Right cardiac atrium (tissue), 5 donors: ENCODE measurements at regions not wholly inside any gene's neighbourhood (a gene's known extent, or its start where the extent isn't known, plus 50 kb on each side); places are given as distances from the start of the nearest gene placed in this dataset.

Experiments used
- ATAC-seq, 2 donors: fragments of 200-7000 bp; cut with Tn5 transposase; one replicate each; pipeline versions ENCODE4 v1.8.0 to v1.9.1; 2020; ENCODE audit warnings: moderate library complexity in 2 of 2, mild to moderate bottlenecking in 1 of 2
- DNase-seq, 3 donors: peaks; one replicate each; pipeline ENCODE4 v3.0.0-alpha.2; 2020
- H3K27ac ChIP-seq: one replicate; pipeline ENCODE4 v1.5.1; 2013; ENCODE audit warnings: mild to moderate bottlenecking, low read length, control low read depth, moderate library complexity
- H3K27me3 ChIP-seq: one replicate; pipeline ENCODE4 v1.6.1; 2013; ENCODE audit not compliant: control insufficient read depth, insufficient read depth
- H3K4me1 ChIP-seq: one replicate; pipeline ENCODE4 v1.6.1; 2013; ENCODE audit warnings: low read length; ENCODE audit not compliant: control insufficient read depth, insufficient read depth
- H3K4me3 ChIP-seq: one replicate; pipeline ENCODE4 v1.5.1; 2013; ENCODE audit warnings: low read length, control low read depth
- H3K9me3 ChIP-seq: one replicate; pipeline ENCODE4 v1.6.1; 2013; ENCODE audit warnings: low read length; ENCODE audit not compliant: control insufficient read depth
- WGBS: extraction: QIAGEN DNeasy Blood & Tissue Kit; methylation state at CpG from one replicate; pipeline ENCODE4 v1.1.7; 2013; 5-methylcytosine and 5-hydroxymethylcytosine counted together
- intact Hi-C, 4 donors: fragments of 100-400 bp; cut with DNase I; formaldehyde crosslinking; loops; one replicate each; pipeline versions ENCODE4 v1.11.0 to v1.14.0; 2022 to 2023
- donor health status: healthy with polysubstance abuse.
- donor health status: DM: no; HTN: yes; CAD: no.
- donor health status: DM: no; HTN: no; CAD: no.
- donor health status: DM: no; HTN: yes; CAD: no; lungs with severe emphysema.
- donor health status: DM: yes; HTN: yes; CAD: no.

- no peak overlapping the region for H3K27ac ChIP-seq
- ATAC-seq = no peak
Measured at GRCh38 chr13:52949044-52949443, 79.6 kb upstream of the OLFM4 start.

GRCh38 chr13:52947921-52948373 lies 80.7 kb upstream of the OLFM4 start:
- Histone ChIP-seq H3K27ac (no peak overlapping the region), H3K4me3 (no peak overlapping the region), H3K4me1 (no peaks in the 10 kb centered on the region), H3K27me3 (no peaks in the 10 kb centered on the region), H3K9me3 (no peaks in the 10 kb centered on the region)
- intact Hi-C loops = no loop called here
- peak; percentile 22 to 61 (median 60) for DNase-seq
- 48% methylated on average over 4 of the region's 4 CpGs for WGBS
- ATAC-seq = peak; percentile 14 to 29

More at GRCh38 chr13:52949044-52949443, 79.6 kb upstream of the OLFM4 start:
- Histone ChIP-seq H3K4me3 (no peak overlapping the region), H3K27me3 (no peaks in the 10 kb centered on the region), H3K9me3 (no peaks in the 10 kb centered on the region), H3K4me1 (no peaks in the 10 kb centered on the region)
- no peak for DNase-seq
- WGBS = 78% methylated on average over 1 of the region's 1 CpG
- intact Hi-C loops = no loop called here

DNA sequence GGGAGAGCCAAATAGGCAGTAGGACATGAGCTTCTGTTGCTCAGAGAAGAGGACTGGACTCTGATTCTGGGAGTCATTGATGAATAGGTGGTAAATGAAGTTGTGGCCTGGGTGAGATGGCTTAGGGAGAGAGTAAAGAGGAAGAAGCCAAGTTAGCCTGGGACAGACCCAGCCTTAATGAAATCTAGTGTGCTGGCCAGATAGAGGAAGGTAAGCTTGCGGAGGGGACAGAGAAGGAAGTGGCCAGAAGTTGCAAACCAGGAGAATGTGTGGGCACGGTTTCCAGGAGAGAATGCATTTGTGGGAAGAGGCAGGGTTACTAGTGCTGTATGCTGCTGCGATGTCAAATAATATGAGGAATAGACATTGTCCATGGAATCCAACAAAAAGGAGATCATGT lies 83.3 kb upstream of the OLFM4 start:
- Histone ChIP-seq H3K4me1 (no peaks in the 10 kb centered on the region), H3K4me3 (no peak overlapping the region), H3K27ac (no peak overlapping the region), H3K9me3 (no peaks in the 10 kb centered on the region), H3K27me3 (no peaks in the 10 kb centered on the region)
- ATAC-seq (peak in 1 of 2 donors; percentile 41), DNase-seq (no peak)
- intact Hi-C loops = no loop called here
- 48% methylated on average over 3 of the region's 3 CpGs for WGBS

- intact Hi-C loops = no loop called here
- DNase-seq = no peak
- no peak for ATAC-seq
- no peak overlapping the region for H3K27ac ChIP-seq
- no peaks in the 10 kb centered on the region for H3K9me3 ChIP-seq
- no peaks in the 10 kb centered on the region for H3K4me1 ChIP-seq
- no peaks in the 10 kb centered on the region for H3K27me3 ChIP-seq
- H3K4me3 ChIP-seq = no peak overlapping the region
Measured at GRCh38 chr13:52944697-52945096, 83.9 kb upstream of the OLFM4 start.

GRCh38 chr13:52938065-52938464 lies 89.6 kb upstream of the PCDH8 start:
- intact Hi-C loops = no loop called here
- no peak for ATAC-seq
- no peak overlapping the region for H3K27ac ChIP-seq
- H3K27me3 ChIP-seq = no peaks in the 10 kb centered on the region
- DNase-seq = no peak
- WGBS = 66% methylated on average over 3 of the region's 3 CpGs
- H3K4me3 ChIP-seq = no peak overlapping the region
- no peaks in the 10 kb centered on the region for H3K9me3 ChIP-seq
- H3K4me1 ChIP-seq = no peaks in the 10 kb centered on the region

- Histone ChIP-seq H3K27me3 (no peaks in the 10 kb centered on the region), H3K4me1 (no peaks in the 10 kb centered on the region), H3K27ac (no peak overlapping the region), H3K4me3 (no peak overlapping the region), H3K9me3 (no peaks in the 10 kb centered on the region)
- no peak for ATAC-seq
- intact Hi-C loops = no loop called here
- no peak for DNase-seq
- 68% methylated on average over 2 of the region's 2 CpGs for WGBS
Measured at GRCh38 chr13:52936806-52937205, 88.4 kb upstream of the PCDH8 start.

DNA sequence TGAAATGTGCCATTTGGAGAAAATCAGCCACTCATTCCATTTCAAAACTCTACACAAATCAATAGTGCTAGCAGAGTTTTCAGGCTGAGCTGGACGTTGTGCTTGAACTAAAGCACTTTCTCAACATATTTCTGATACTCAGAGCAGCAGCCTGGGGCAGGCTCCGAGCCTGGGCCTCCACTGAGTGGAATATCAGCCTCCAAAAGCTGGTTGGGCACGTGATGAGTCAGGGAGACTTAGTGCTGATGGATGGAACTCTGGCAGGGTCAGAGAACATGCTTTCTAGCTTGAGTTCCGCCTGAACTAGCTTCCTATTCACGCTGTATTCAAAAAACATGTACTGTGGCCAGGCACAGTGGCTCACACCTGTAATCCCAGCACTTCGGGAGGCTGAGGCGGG lies 85.8 kb upstream of the PCDH8 start:
- ATAC-seq (no peak), DNase-seq (no peak)
- H3K27me3 ChIP-seq = no peaks in the 10 kb centered on the region
- intact Hi-C loops = no loop called here
- H3K27ac ChIP-seq = no peak overlapping the region
- H3K9me3 ChIP-seq = no peaks in the 10 kb centered on the region
- no peak overlapping the region for H3K4me3 ChIP-seq
- 62% methylated on average over 7 of the region's 7 CpGs for WGBS
- H3K4me1 ChIP-seq = no peaks in the 10 kb centered on the region

- Histone ChIP-seq H3K27me3 (no peaks in the 10 kb centered on the region), H3K27ac (no peak overlapping the region), H3K4me1 (no peaks in the 10 kb centered on the region), H3K9me3 (no peaks in the 10 kb centered on the region), H3K4me3 (no peak overlapping the region)
- ATAC-seq (no peak), DNase-seq (no peak)
- intact Hi-C loops = no loop called here
- WGBS = 85% methylated on average over 25 of the region's 25 CpGs
Measured at GRCh38 chr13:52933547-52934210, 85.2 kb upstream of the PCDH8 start.

DNA sequence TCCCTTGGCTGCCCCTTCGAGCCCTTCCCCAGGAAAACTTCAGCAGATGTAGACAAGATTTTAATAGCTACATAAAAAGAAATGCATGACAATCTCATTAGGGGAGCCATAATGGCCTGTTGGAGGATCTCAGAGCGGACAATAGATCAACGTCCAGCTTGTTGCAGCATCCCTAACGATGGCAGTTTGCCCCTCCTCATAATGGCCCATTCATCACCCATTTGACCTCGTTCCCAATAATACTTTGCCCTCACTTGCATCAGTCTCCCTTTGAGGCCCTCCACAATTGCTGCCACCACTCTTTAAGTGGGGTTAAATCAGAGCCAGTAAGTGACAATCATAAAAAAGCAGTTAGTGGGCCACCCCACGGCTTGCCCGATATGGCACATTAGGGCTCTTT lies 84.7 kb upstream of the PCDH8 start:
- intact Hi-C loops = no loop called here
- H3K27ac ChIP-seq = no peak overlapping the region
- DNase-seq = no peak
- H3K4me1 ChIP-seq = no peaks in the 10 kb centered on the region
- no peak overlapping the region for H3K4me3 ChIP-seq
- H3K27me3 ChIP-seq = no peaks in the 10 kb centered on the region
- ATAC-seq = no peak
- 83% methylated on average over 7 of the region's 7 CpGs for WGBS
- H3K9me3 ChIP-seq = no peaks in the 10 kb centered on the region

DNA sequence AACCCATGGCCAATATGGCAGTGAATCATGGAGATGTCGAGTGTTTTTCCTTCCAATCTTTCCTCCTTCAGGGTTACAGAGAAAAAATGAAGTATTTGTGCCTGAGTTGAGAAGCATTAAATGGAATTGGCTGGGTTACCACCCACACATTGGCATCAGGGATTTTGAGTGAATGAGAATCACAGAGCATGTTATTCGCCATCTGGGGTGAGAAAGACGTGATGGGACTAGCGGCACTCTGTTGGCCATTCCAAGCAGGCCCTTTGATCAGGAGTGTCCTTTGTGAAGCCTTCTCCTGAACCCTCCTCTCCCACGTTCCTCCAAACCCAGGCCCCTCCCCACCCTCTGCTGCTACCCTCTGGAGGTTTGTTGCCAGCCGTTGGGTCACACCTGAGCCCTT lies 84.2 kb upstream of the PCDH8 start:
- WGBS = 80% methylated on average over 6 of the region's 6 CpGs
- Histone ChIP-seq H3K27me3 (no peaks in the 10 kb centered on the region), H3K27ac (no peak overlapping the region), H3K4me3 (no peak overlapping the region), H3K4me1 (no peaks in the 10 kb centered on the region), H3K9me3 (no peaks in the 10 kb centered on the region)
- DNase-seq (no peak), ATAC-seq (no peak)
- intact Hi-C loops = no loop called here

DNA sequence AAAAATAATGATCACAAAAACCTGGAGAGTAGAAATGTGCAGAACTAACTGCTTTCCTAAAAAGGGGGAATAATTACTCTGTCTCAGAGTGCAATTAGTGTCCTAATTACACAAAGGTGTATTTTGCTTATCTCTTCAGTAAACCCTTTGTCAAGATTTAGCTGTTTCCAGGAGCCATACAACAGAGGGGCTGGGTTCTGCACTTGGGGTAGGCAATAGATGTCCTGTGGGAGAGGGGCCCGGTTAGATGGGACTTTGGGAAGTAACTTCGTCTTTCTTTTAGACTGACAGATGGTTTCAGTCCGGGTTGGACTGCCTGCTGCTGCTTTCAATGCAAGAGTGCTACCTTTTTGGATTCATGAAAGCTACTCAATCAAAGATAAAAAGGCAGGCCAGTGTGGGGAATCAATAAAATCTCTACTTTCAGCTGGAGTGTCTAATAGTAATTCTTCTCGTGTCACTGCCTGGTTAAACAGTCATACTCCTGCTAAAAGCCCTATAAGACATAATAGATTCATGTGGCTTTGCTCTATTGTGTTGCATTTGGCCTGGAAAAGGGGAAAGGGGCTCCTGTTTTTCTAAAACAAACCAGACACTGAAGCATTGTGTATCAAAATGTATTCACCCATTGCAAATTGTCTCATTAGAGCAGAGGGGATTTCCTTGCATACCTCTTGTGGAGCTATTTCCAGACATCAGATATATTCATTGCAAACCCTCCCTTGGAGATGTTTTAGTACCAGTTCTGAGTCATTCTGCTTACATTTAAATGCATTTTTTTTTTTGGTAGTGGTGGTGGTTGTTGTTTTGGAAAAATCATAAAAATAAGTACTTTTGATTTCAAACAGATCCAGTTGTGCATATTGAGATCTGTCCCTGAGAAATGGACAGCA lies 83.3 kb upstream of the PCDH8 start:
- H3K9me3 ChIP-seq = no peaks in the 10 kb centered on the region
- no peaks in the 10 kb centered on the region for H3K4me1 ChIP-seq
- no peak overlapping the region for H3K4me3 ChIP-seq
- intact Hi-C loops = no loop called here
- 61% methylated on average over 4 of the region's 4 CpGs for WGBS
- no peaks in the 10 kb centered on the region for H3K27me3 ChIP-seq
- DNase-seq (no peak), ATAC-seq (no peak)
- H3K27ac ChIP-seq = no peak overlapping the region
